Heart left ventricle (tissue), 16 donors: ENCODE measurements at regions not wholly inside any gene's neighbourhood (a gene's known extent, or its start where the extent isn't known, plus 50 kb on each side); places are given as distances from the start of the nearest gene placed in this dataset.
A peak's percentile ranks its signal among the peaks of the same experiment; 100 is the strongest.

Experiments used
- ATAC-seq, 4 donors: fragments of 200-7000 bp; cut with Tn5 transposase; one replicate each; pipeline ENCODE4 v1.9.1; 2020 to 2022; ENCODE audit warnings: moderate library complexity in 4 of 4, mild to moderate bottlenecking in 3 of 4, moderate number of reproducible peaks in 1 of 4
- DNase-seq, 5 donors: peaks; one replicate each; pipeline ENCODE4 v3.0.0-alpha.2; 2020
- H3K27ac ChIP-seq, 12 donors: fragments of 200-600 bp; sonication (generic) in 4 of 12; one replicate each; pipeline versions ENCODE4 v1.5.0 to v1.8.0; 2016 to 2022; ENCODE audit warnings: mild to moderate bottlenecking in 2 of 12
- H3K27me3 ChIP-seq, 9 donors: fragments of 200-600 bp; sonication (generic) in 2 of 9; one replicate each; pipeline versions ENCODE4 v1.5.1 to v1.8.0; 2016 to 2022; ENCODE audit warnings: mild to moderate bottlenecking in 3 of 9
- H3K36me3 ChIP-seq, 9 donors: fragments of 200-600 bp; sonication (generic) in 2 of 9; one replicate each; pipeline versions ENCODE4 v1.5.0 to v1.8.0; 2018 to 2022; ENCODE audit warnings: mild to moderate bottlenecking in 2 of 9
- H3K4me1 ChIP-seq, 12 donors: fragments of 200-600 bp; sonication (generic) in 4 of 12; one replicate each; pipeline versions ENCODE4 v1.5.0 to v1.8.0; 2016 to 2022; ENCODE audit warnings: mild to moderate bottlenecking in 3 of 12
- H3K4me3 ChIP-seq, 12 donors: fragments of 200-600 bp; sonication (generic) in 4 of 12; one replicate each; pipeline versions ENCODE4 v1.5.0 to v1.8.0; 2017 to 2022; ENCODE audit warnings: mild to moderate bottlenecking in 9 of 12, moderate library complexity in 4 of 12
- H3K9me3 ChIP-seq, 12 donors: fragments of 200-600 bp; sonication (generic) in 4 of 12; one replicate each; pipeline versions ENCODE4 v1.5.0 to v1.8.0; 2016 to 2022; ENCODE audit warnings: mild to moderate bottlenecking in 1 of 12
- POLR2A ChIP-seq, 2 donors: fragments of 450-650 bp; IDR thresholded peaks; one replicate each; pipeline ENCODE4 v1.6.1; 2017; ENCODE audit warnings: antibody characterized with exemption in 2 of 2, mild to moderate bottlenecking in 2 of 2, moderate library complexity in 2 of 2
- WGBS, 4 donors: extraction: QIAGEN DNeasy Blood & Tissue Kit in 2 of 4; methylation state at CpG; one replicate each; pipeline versions ENCODE4 v1.1.5 to v1.1.7; 2013 to 2018; 5-methylcytosine and 5-hydroxymethylcytosine counted together
- intact Hi-C, 10 donors: fragments of 100-400 bp; cut with DNase I; formaldehyde crosslinking; loops; one replicate each; pipeline versions ENCODE4 v1.11.1 to v1.14.2; 2022
- TF ChIP-seq, protein P1 (sequence below), 12 donors: fragments of 200-600 bp; sonication (generic) in 4 of 12; IDR thresholded peaks; one replicate each; pipeline versions ENCODE4 v1.5.0 to v1.8.0; 2018 to 2022; ENCODE audit warnings: antibody characterized with exemption in 12 of 12, mild to moderate bottlenecking in 5 of 12
- donor health status: ischemic (EF 13 %, LVEDD 7.1; RV severe dilation, severe dysfunction).
- donor health status: healthy with polysubstance abuse.
- donor health status: DM: no; HTN: yes; CAD: no.
- donor health status: DM: no; HTN: no; CAD: no.
- donor health status: ischemic (EF 25% LVEDD 6.9; RV normal size, moderate dysfunction).
- donor health status: ischemic (EF 25% LVEDD 5.7; RV mildly dilated, moderate dysfunction).
- donor health status: healthy.
- donor health status: DM: yes; HTN: yes; CAD: no.
- donor health status: ischemic (EF 35%, LVEDD 5.7; RV mildly dilated, moderate dysfunction).
- donor health status: nonischemic (EF 11% LVEDD 7.7; RV severe dilation, severe dysfunction).
- donor health status: DM: yes; HTN: yes; CAD: no.
- donor health status: PGD.
- donor health status: ischemic (EF 29% LVEDD 5.4; RV normal size, mild dysfunction).
- donor health status: nonischemic (EF 23%, LVEDD 6.1; RV moderate dilation, normal function).

DNA sequence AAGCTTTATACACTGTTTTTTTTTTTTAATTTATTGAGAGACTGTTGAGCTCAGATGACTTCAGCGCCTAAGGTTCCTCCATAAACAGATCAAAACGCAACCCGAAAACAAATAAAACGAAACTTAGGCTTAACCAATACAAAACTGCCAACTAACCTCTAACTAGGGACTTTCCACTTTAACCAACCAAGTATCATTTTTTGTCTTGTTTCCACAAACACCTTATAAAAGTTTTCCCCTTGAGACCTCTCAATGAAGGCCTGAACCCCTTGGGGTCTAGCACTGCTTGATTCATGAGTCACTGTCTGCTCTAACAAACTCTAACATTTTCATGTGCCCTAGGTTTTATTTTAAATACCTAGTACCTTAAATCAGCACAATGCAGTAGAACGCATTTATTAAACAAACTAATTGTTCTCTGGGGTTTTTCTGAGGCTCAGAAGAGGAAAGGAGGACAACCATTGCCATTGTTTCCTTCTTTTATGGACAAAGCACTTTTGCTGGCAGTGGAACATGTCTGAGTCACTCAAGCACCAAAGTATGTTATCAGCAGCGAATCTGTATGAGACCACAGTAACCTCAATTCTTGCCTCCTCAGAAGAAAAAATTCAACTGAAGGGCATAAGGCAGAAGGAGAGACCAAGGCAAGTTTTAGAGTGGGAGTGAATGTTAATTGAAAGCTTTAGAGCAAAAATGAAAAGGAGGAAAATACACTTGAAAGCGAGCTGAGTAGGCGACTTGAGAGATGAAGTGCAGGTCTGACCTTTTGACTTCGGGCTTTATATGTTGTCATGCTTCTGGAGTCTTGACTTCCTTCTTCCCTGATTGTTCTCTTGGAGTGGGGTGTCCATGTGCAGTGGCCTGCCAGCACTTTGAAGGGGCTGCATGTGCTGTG is 97.7 kb upstream of the HCN1 start:
- peaks cover 0 to 28% (median 0%) of the 10 kb centered on the region in 12 donors for H3K9me3 ChIP-seq
- WGBS, 4 donors = 80 to 85% (median 81%) methylated on average over 9 of the region's 9 CpGs
- no peaks in the 10 kb centered on the region for H3K27me3 ChIP-seq
- no peak overlapping the region for H3K27ac ChIP-seq
- no peaks in the 10 kb centered on the region for H3K4me1 ChIP-seq
- TF ChIP-seq, protein P1, sequence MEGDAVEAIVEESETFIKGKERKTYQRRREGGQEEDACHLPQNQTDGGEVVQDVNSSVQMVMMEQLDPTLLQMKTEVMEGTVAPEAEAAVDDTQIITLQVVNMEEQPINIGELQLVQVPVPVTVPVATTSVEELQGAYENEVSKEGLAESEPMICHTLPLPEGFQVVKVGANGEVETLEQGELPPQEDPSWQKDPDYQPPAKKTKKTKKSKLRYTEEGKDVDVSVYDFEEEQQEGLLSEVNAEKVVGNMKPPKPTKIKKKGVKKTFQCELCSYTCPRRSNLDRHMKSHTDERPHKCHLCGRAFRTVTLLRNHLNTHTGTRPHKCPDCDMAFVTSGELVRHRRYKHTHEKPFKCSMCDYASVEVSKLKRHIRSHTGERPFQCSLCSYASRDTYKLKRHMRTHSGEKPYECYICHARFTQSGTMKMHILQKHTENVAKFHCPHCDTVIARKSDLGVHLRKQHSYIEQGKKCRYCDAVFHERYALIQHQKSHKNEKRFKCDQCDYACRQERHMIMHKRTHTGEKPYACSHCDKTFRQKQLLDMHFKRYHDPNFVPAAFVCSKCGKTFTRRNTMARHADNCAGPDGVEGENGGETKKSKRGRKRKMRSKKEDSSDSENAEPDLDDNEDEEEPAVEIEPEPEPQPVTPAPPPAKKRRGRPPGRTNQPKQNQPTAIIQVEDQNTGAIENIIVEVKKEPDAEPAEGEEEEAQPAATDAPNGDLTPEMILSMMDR (IDR thresholded peaks at IDR 0.05) = no peak
- no peak for TF ChIP-seq POLR2A (IDR thresholded peaks at IDR 0.05)
- DNase-seq (no peak), ATAC-seq (no peak)
- no peaks in the 10 kb centered on the region for H3K36me3 ChIP-seq
- intact Hi-C loops = no loop called here
- H3K4me3 ChIP-seq = no peak overlapping the region

DNA sequence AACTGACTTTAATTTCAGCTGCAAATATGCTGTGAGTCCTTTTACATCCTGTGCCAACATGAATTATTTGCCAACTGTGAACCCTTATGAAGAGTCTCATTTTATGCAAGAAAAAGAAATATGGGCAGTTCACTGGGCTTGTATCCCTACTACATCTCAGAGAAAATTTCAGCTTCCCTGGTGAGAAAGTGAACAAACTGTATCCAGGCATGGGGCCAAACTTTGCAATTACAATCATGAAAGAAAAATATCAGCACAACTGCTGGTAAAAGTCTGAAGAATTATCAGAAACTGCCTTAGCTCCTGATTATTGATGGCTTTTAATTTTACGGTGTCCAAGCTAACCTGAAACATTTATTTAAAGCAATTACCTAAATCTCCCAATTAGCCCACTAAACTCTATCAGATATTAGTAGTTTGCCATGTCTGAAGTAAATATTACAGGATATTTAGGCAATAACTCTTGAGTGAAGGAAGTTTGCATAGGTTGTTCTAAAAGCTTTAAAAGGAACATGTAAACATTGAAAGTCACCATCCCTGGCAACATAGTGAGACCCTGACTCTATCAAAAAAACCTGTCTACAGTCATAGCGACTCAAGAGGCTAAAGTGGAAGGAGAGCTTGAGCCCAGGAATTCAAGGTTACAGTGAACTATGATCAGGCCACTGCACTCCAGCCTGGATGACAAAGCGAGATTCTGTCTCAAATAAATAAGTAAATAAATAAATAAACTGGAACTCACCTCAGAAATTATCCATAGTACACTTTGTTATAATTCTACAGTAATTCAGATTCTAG is 83.9 kb upstream of the HCN1 start:
- Histone ChIP-seq H3K4me3 (no peak overlapping the region), H3K27ac (no peak overlapping the region), H3K27me3 (no peaks in the 10 kb centered on the region), H3K9me3 (peaks cover 0 to 4% (median 0%) of the 10 kb centered on the region in 12 donors), H3K36me3 (no peaks in the 10 kb centered on the region), H3K4me1 (no peaks in the 10 kb centered on the region)
- TF ChIP-seq, protein P1 (IDR thresholded peaks at IDR 0.05) = no peak
- TF ChIP-seq POLR2A (IDR thresholded peaks at IDR 0.05) = no peak
- intact Hi-C loops = loop anchor here in 1 of 10 donors (10.0 kb wide), 1 partner anchor 825 kb away; no protein-coding TSS in a partner anchor
- WGBS, 4 donors = 52 to 58% (median 56%) methylated on average over 3 of the region's 3 CpGs
- DNase-seq (no peak), ATAC-seq (no peak)

DNA sequence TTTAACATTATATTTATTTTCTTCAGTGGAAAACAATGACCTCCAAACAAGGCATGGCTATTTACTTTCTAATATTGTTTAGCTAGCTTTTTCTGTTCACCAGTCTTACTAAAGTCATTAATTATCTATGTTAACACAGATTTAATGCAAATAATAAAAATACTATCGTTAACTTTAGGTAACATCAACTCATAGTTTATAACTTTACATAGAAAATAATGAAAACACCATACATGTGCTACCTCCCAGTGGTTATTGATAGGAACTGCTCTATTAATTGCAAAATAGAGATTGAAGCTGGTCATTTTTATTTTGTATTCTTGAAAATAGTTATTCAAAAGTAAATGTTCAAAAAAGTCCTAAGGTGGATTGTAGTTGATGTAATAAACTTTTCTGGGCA is 78.3 kb upstream of the HCN1 start:
- no peaks in the 10 kb centered on the region for H3K9me3 ChIP-seq
- ATAC-seq (no peak), DNase-seq (no peak)
- no peaks in the 10 kb centered on the region for H3K4me1 ChIP-seq
- H3K4me3 ChIP-seq = no peak overlapping the region
- TF ChIP-seq, protein P1 (IDR thresholded peaks at IDR 0.05) = peak in 8 of 12 donors; percentile 22 to 41 (median 32)
- TF ChIP-seq POLR2A (IDR thresholded peaks at IDR 0.05) = no peak
- no peak overlapping the region for H3K27ac ChIP-seq
- no peaks in the 10 kb centered on the region for H3K27me3 ChIP-seq
- intact Hi-C loops = loop anchor here in 2 of 10 donors (5.0 to 10.0 kb wide), 2 partner anchors 737 to 820 kb away; no protein-coding TSS in a partner anchor
- WGBS, 4 donors = 21 to 27% (median 23%) methylated on average over 1 of the region's 1 CpG
- no peaks in the 10 kb centered on the region for H3K36me3 ChIP-seq

DNA sequence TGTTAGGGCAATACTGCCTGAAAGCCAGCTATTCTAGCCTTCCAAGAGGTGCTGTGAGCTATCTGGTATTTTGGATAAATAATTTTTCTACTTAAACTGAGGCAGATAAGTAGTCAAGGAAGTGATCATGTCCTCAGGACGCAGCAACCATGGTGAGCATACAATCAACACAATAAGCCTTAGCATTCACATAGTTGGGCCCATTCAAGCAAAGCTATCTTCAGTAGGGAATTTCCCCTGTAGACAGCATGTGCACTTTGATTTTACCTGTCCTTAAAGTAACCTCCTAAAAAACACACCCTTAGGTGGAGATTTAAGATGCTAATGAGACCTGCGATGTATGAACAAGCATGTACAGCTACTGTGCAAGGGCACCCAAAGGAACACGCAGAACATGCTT is 76.2 kb upstream of the HCN1 start:
- 78 to 87% (median 80%) methylated on average over 3 of the region's 3 CpGs for WGBS, 4 donors
- Histone ChIP-seq H3K4me3 (no peak overlapping the region), H3K4me1 (no peaks in the 10 kb centered on the region), H3K27ac (no peak overlapping the region), H3K9me3 (no peaks in the 10 kb centered on the region), H3K27me3 (no peaks in the 10 kb centered on the region), H3K36me3 (no peaks in the 10 kb centered on the region)
- ATAC-seq = no peak
- no peak for DNase-seq
- TF ChIP-seq POLR2A (IDR thresholded peaks at IDR 0.05) = no peak
- TF ChIP-seq, protein P1 (IDR thresholded peaks at IDR 0.05) = no peak
- intact Hi-C loops = loop anchor here in 2 of 10 donors (5.0 to 10.0 kb wide), 2 partner anchors 735 to 818 kb away; no protein-coding TSS in a partner anchor
